ENCODE measurements at regions not wholly inside any gene's neighbourhood (a gene's known extent, or its start where the extent isn't known, plus 50 kb on each side); places are given as distances from the start of the nearest gene placed in this dataset.

- no peak for DNase-seq
- Histone ChIP-seq H3K27ac (no peak overlapping the region), H3K36me3 (no peaks in the 10 kb centered on the region), H3K4me3 (no peak overlapping the region), H3K4me1 (no peaks in the 10 kb centered on the region), H3K9me3 (peaks cover 0 to 16% (median 2%) of the 10 kb centered on the region in 3 donors), H3K27me3 (no peaks in the 10 kb centered on the region)
- TF ChIP-seq, protein P1, sequence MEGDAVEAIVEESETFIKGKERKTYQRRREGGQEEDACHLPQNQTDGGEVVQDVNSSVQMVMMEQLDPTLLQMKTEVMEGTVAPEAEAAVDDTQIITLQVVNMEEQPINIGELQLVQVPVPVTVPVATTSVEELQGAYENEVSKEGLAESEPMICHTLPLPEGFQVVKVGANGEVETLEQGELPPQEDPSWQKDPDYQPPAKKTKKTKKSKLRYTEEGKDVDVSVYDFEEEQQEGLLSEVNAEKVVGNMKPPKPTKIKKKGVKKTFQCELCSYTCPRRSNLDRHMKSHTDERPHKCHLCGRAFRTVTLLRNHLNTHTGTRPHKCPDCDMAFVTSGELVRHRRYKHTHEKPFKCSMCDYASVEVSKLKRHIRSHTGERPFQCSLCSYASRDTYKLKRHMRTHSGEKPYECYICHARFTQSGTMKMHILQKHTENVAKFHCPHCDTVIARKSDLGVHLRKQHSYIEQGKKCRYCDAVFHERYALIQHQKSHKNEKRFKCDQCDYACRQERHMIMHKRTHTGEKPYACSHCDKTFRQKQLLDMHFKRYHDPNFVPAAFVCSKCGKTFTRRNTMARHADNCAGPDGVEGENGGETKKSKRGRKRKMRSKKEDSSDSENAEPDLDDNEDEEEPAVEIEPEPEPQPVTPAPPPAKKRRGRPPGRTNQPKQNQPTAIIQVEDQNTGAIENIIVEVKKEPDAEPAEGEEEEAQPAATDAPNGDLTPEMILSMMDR (IDR thresholded peaks at IDR 0.05), result no peak
- intact Hi-C loops (cut with DNase I; ENCODE audit: low total_unique reads), result no loop called here
Observed at GRCh38 chr3:120544361-120544760, 51.8 kb upstream of the NDUFB4 start.

GRCh38 chr3:120536642-120537041 lies 59.5 kb upstream of the NDUFB4 start:
- Histone ChIP-seq H3K9me3 (peaks cover 0 to 17% (median 2%) of the 10 kb centered on the region in 3 donors), H3K36me3 (no peaks in the 10 kb centered on the region), H3K27ac (no peak overlapping the region), H3K27me3 (no peaks in the 10 kb centered on the region), H3K4me1 (peaks cover 0 to 5% (median 0%) of the 10 kb centered on the region in 4 donors), H3K4me3 (no peak overlapping the region)
- TF ChIP-seq, protein P1 (IDR thresholded peaks at IDR 0.05), result no peak
- no peak for DNase-seq
- intact Hi-C loops (cut with DNase I; ENCODE audit: low total_unique reads), result no loop called here

DNA sequence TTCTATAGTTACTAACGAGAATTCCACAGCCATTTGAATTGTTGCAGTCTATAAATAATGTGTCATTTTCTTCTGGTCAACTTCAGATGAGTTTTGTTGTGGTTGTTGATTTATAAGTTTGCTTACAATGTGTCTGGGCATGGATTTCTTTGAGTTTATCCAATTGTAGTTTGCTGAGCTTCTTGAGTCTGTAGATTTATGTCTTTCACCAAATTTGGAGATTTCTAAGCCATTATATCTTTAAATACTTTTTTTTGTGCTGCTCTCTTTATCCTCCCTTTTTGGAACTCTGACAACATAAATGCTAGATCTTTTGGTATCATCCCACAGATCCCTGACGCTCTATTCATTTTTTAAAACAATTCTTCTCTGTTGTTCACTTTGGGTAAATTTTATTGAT lies 63.2 kb upstream of the NDUFB4 start:
- no peak overlapping the region for H3K27ac ChIP-seq
- peaks cover 0 to 5% (median 0%) of the 10 kb centered on the region in 4 donors for H3K4me1 ChIP-seq
- H3K4me3 ChIP-seq, result no peak overlapping the region
- TF ChIP-seq, protein P1 (IDR thresholded peaks at IDR 0.05), result no peak
- no peak for DNase-seq
- H3K27me3 ChIP-seq, result no peaks in the 10 kb centered on the region
- intact Hi-C loops (cut with DNase I; ENCODE audit: low total_unique reads), result no loop called here
- H3K36me3 ChIP-seq, result no peaks in the 10 kb centered on the region
- peaks cover 0 to 7% (median 0%) of the 10 kb centered on the region in 3 donors for H3K9me3 ChIP-seq

- H3K9me3 ChIP-seq, result peaks cover 0 to 2% (median 0%) of the 10 kb centered on the region in 3 donors
- TF ChIP-seq, protein P1 (IDR thresholded peaks at IDR 0.05), result no peak
- H3K36me3 ChIP-seq, result no peaks in the 10 kb centered on the region
Observed at GRCh38 chr3:120528163-120528562, 68.0 kb upstream of the NDUFB4 start.

GRCh38 chr3:120526011-120526870 lies 69.9 kb upstream of the NDUFB4 start:
- H3K4me1 ChIP-seq, result no peaks in the 10 kb centered on the region
- TF ChIP-seq, protein P1 (IDR thresholded peaks at IDR 0.05), result no peak
- no peaks in the 10 kb centered on the region for H3K9me3 ChIP-seq
- no peak overlapping the region for H3K27ac ChIP-seq
- intact Hi-C loops (cut with DNase I; ENCODE audit: low total_unique reads), result no loop called here
- DNase-seq, result no peak
- no peaks in the 10 kb centered on the region for H3K36me3 ChIP-seq
- no peaks in the 10 kb centered on the region for H3K27me3 ChIP-seq
- H3K4me3 ChIP-seq, result no peak overlapping the region

More at GRCh38 chr3:120528163-120528562, 68.0 kb upstream of the NDUFB4 start:
- no peaks in the 10 kb centered on the region for H3K4me1 ChIP-seq
- intact Hi-C loops (cut with DNase I; ENCODE audit: low total_unique reads), result no loop called here
- H3K27me3 ChIP-seq, result no peaks in the 10 kb centered on the region
- no peak overlapping the region for H3K27ac ChIP-seq
- DNase-seq, result no peak
- no peak overlapping the region for H3K4me3 ChIP-seq
